SW 1271 (cell line): ENCODE measurements at regions not wholly inside any gene's neighbourhood (a gene's known extent, or its start where the extent isn't known, plus 50 kb on each side); places are given as distances from the start of the nearest gene placed in this dataset.

Experiments
- DNase-seq, 2 experiments: peaks; one replicate each; lab custom pipeline; 2025; lab: John Stamatoyannopoulos, UW

GRCh38 chr5:67515020-67515689 lies 318.6 kb upstream of the CD180 start:
- DNase-seq = no peak

GRCh38 chr5:67512758-67513157 lies 316.2 kb upstream of the CD180 start:
- DNase-seq = no peak

- DNase-seq = no peak
These were observed 315.3 kb upstream of the CD180 start for GRCh38 chr5:67511911-67512310.

GRCh38 chr5:67510204-67510603 lies 313.6 kb upstream of the CD180 start:
- DNase-seq = no peak

GRCh38 chr5:67509402-67510186 lies 313.0 kb upstream of the CD180 start:
- no peak for DNase-seq

- DNase-seq = no peak
These were observed 309.6 kb upstream of the CD180 start for GRCh38 chr5:67506241-67506640.

- DNase-seq = no peak
These were observed 306.4 kb upstream of the CD180 start for GRCh38 chr5:67502951-67503350.

GRCh38 chr5:67496051-67496450 lies 299.5 kb upstream of the CD180 start:
- DNase-seq = no peak

GRCh38 chr5:67495072-67495471 lies 298.5 kb upstream of the CD180 start:
- DNase-seq = no peak

- no peak for DNase-seq
These were observed 297.7 kb upstream of the CD180 start for GRCh38 chr5:67494186-67494855.

- DNase-seq = peak in 1 of 2 experiments; percentile 24
These were observed 297.1 kb upstream of the CD180 start for GRCh38 chr5:67493676-67494075.

- no peak for DNase-seq
These were observed 294.1 kb upstream of the CD180 start for GRCh38 chr5:67490543-67491321.

- no peak for DNase-seq
These were observed 292.3 kb upstream of the CD180 start for GRCh38 chr5:67488885-67489284.

- no peak for DNase-seq
These were observed 291.3 kb upstream of the CD180 start for GRCh38 chr5:67487862-67488261.

GRCh38 chr5:67483453-67484030 lies 286.9 kb upstream of the CD180 start:
- DNase-seq = no peak

GRCh38 chr5:67481362-67481761 lies 284.8 kb upstream of the CD180 start:
- DNase-seq = no peak

GRCh38 chr5:67478337-67478736 lies 281.7 kb upstream of the CD180 start:
- no peak for DNase-seq

GRCh38 chr5:67476995-67477394 lies 280.4 kb upstream of the CD180 start:
- no peak for DNase-seq

- no peak for DNase-seq
These were observed 279.9 kb upstream of the CD180 start for GRCh38 chr5:67476531-67476930.

- DNase-seq = no peak
These were observed 278.9 kb upstream of the CD180 start for GRCh38 chr5:67475489-67475888.

- DNase-seq = no peak
These were observed 278.1 kb upstream of the CD180 start for GRCh38 chr5:67474597-67475238.
